GM19238 (cell line): ENCODE measurements at regions not wholly inside any gene's neighbourhood (a gene's known extent, or its start where the extent isn't known, plus 50 kb on each side); places are given as distances from the start of the nearest gene placed in this dataset.
"Not testable (repeated sequence)": the region's sequence is repeated elsewhere in the genome, so short reads cannot be mapped to it uniquely, and the experiment has no call there.

Experiments used
- DNase-seq: peaks from one replicate; pipeline ENCODE4 v3.0.0; 2011; ENCODE audit warnings: low spot score; ENCODE audit not compliant: insufficient read length

DNA sequence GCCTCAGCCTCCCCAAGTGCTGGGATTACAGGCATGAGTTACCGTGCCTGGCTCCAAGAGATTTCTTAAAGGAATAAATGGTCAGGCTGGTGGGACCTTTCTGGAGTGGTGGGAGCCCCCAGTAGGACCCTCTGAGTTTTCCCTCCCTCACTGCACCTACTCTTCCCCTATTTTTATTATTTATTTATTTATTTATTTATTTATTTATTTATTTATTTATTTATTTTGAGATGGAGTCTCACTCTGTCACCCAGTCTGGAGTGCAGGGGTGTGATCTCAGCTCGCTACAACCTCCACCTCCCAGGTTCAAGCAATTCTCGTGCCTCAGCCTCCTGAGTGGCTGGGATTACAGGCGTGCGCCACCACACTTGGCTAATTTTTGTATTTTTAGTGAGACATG, 678.2 kb downstream of the TYW1 start:
- not testable (repeated sequence) for DNase-seq

DNA sequence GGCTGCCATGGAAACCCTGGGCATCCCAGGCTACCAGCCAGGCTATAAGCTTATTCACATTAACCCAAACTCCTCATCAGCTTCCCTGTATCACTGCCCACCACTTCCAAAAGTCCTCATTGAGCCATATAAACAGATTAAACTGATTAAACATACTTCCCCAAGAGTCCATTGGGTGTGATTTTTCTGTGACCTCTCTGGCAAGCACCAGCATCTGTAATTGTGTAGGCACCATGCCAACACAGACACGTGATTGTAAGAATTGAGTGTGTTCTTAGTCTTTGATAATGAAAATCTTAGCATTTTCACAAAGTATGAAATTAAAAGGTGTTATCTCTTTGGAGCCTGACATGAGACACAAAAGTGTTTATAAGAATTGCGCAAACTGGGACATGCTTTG, 679.3 kb downstream of the TYW1 start:
- DNase-seq, result no peak

DNA sequence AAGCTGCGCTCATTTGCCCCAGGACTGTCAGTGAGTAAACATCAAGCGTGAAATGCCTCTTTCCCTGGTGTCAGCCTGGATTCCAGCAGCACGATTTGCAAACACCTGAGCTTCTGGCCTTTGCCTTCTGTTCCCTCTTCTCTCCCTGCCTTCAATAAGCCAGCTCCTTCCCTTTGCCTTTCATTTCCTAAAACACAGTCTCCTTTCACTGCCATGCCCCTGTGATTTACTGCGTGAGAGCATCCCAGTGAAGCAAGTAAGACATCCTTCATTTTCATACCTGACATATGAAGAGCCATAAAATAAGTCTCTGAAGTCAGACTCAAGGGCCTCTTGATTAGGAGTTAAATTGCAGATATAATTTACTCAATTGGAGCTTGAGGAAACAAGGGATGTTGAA, 681.8 kb downstream of the TYW1 start:
- no peak for DNase-seq

DNA sequence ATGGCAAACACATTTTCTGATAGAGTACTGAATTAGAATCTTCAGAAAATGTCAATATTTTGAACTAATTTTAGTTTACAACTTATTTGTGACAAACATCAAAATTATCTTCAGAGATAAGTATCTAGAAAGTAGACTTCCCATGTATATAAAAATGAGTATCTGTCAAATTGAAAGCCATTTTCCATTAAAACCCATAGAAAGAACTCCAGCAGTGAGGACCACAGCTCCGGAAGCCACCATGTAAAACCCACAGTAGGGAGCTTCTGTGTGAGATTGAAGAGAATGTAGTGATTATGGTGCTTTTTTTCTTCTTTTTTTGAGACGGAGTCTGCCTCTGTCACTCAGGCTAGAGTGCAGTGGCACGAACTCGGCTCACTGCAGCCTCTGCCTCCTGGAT, 687.0 kb downstream of the TYW1 start:
- DNase-seq, result no peak

DNA sequence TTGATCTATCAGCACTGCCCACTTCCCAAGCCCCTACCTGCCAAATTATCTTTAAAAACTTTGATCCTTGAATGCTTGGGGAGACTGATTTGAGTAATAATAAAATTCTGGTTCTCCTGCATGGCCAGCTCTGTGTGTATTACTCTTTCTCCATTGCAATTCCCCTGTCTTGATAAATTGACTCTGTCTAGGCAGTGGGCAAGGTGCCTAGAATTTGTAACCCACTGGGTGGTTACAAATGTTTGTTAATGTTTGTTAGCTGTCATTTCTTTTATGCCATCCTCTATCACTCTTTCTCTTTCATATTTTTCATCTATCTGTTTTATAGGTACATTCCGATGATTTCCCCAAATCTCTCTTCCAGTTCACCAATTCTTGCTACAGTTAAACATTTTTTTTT, 694.1 kb downstream of the TYW1 start:
- DNase-seq, result no peak

DNA sequence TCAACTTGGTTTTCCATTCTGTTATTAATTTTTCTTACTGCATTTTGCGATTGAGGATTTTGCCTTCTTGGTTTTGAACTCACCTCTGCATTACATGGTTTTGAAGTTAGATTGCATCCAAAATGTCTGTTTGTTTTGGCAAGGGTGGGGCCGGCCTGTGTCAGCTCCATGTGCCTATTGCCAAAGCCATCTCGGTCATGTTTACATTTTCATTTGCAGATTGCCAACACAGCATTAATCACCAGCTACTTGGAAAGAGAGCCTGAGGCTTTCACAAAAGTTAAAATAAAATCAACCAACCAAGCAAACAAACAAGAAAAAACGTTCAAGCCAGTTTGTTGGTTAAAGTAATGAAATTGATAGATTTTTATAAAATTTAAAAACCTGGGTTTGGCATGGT, 695.8 kb downstream of the TYW1 start:
- no peak for DNase-seq

DNA sequence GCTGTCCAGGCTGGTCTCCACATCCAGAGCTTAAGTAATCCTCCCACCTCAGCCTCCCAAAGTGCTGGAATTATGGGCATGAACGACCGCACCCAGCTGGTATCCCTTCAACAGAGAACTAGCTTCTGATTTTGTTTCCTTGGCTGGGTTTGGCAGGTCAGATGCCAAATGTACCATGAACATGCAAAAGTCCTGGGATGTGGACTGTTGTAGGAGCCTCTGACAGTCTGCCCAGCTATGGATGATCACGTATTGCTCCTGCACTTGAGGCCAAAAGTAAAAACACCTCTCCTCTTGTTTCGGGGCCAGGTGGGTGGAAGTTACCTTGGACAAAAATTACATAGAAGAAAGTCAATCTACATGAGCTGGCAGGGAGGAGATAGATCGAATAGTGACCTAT, 699.5 kb downstream of the TYW1 start:
- DNase-seq, result no peak

DNA sequence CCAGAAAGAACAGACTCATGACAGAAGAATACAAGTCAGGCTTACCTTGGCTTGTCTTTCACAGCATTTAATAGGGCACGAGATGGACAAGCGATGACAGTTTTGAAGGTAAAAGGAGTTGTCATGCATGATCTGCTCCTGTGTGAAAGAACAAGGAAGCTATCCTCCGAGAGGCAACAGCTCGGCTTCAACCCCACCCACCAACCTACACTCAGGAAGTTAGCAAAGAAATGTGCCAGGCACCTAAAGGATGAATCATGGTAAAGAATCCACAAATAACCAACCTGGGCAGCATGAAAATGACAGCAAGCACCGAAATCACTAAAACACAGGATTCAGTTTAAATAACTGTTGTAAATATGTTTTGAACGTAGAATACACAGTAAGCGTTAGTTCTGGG, 700.2 kb downstream of the TYW1 start:
- DNase-seq, result no peak

DNA sequence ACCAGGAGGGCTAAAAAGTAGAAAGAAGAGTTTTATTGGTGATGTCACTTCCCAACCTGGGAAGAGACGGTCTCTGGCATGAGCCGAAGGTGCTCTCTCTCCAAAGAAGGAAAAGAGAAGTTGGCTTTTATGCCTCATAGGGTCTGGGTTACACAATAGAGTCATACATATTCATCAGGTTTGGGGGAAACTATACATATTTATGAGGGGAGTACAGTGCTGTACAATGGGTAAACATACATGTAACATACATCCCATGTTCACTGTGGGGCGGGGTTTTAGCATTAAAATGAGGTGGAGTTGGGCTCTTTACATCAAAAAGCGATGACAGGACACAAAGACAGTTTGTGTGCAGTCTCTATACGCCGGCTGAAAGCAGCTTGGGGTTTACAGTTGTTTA, 701.7 kb downstream of the TYW1 start:
- no peak for DNase-seq

DNA sequence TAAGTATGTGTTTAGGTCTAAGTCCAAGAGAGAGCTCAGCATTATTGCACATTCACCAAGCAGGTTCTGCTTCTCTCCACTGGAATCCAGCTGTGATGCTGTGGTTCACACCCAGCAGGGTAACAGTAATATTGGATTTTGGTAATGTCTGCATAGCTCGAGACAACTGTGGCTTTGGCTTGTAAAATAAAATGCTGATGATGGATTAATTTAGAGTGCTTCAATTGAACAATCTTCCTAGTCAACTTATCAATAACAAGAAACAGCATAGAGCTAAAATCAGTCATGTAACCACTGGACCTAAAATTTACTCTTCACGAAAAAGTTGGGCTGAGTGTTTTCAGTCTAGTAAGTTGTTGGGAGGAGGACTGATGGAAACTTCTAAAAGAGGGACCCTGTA, 709.2 kb downstream of the TYW1 start:
- DNase-seq, result no peak

DNA sequence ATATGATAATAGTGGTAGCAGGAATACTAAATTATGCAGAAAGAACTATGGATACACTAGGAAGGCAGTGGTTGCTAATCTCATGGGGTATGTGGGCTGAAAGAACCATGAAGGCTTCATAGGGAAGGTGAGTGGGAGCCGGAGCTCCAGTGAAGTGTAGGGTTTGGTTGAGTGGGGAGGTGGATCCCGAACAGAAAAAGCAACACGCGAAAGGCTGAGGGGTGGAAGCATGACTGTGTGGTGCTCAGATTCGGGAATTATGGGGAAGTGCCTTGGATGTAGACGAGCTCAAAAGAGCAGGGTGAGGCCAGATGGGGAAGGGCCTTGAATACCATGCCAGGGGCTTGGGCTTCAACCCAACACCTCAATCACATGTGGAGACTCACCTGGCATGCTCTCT, 715.1 kb downstream of the TYW1 start:
- DNase-seq, result no peak

DNA sequence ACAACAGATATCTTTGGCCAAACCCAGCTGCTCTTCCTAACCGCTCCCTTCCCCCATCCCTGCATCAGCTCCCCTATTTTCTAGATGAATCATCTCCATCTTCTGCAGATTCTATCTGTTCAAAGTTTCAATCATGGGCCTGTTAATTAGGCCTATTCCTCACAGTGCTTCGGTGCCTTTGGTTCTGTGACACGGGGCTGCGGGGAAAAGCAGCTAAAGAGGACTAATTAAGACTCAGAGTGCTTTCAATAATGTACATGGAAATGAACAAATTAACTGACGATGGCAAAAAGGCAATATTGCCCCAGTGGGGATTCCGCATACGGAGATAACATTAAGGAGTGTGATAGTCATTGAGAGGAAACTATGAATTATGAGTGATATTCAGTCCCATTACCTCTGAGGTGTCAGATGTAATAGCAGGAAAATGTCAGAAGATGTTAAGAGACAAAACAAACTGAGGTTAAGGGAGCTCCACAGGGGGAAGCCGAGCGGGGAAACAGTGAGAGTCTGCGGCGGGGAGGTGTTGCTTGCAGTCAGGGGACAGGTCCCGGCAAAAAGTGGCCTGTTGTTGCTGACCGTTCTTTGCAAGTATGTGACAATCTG, 716.9 kb downstream of the TYW1 start:
- no peak for DNase-seq

DNA sequence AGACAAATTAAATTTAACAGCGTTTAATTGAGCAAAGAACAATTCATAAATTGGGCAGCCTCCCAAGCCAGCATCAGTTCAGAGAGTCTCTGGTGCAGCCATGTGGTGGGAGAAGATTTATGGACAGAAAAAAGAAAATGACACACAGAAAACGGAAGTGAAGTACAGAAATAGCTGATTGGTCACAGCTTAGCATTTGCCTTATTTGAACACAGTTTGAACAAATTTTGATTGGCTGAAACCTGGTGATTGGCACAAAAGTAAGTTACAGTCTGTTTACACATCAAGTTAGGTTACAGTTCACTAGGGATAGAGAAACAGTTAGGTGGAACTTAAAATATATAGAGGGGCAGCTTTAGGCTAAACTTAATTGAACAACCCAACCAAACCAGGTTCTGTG, 720.1 kb downstream of the TYW1 start:
- no peak for DNase-seq

DNA sequence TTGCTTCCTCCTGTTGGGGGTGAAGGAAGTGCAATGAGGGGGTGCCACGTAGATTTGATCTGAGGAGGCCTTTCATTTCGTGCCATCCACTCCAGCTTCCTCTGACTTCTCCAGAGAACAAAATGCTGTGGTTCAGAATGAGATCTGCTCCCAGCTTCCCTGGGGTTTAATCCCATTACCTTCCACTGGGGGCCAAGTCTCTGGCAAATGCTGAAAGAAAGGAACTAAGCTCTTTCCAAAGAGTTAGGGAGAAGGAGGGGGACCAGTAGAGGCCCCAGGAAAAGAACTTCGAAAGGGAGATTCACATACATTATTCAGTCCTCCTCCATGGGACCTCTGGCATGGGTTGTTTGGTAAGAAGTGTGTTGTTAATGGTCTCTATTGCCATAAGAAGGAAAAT, 727.0 kb downstream of the TYW1 start:
- DNase-seq, result no peak

DNA sequence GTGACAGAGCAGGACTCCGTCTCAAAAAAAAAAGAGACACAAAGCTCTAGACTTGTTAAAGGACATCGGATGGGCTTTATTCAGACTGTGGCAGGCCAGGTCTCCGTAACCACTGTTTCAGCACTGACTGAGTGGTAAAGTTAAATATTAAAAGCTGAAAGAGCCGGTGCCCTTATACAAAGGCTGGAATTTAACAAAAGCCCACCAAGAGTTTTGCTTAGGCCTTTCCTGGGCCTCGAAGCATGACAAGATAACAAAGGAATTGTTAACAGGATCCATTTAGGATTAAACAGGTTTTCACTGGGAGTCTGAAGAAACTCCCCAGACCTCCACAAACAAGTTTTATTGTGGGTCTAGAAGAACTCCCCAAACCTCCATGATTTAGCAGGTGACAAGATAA, 727.8 kb downstream of the TYW1 start:
- no peak for DNase-seq

DNA sequence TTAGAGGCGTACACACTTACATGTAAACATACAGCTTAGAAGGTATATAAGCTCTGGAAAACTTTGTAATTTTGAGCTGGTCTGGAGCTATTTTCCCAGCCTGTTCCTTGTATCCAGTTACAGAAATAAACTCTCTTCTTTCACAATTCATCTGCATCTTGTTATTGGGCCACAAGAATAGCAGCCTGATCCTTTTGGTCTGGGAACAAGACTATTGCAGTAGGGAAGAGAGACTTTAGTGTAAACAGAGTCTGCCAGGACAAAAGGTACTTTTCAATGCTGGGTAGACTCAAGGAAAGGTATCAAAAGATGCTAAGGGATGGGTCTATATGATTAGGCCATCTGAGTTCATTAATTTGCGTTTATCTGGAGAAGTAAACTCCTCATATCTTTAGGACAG, 728.3 kb downstream of the TYW1 start:
- DNase-seq, result no peak

DNA sequence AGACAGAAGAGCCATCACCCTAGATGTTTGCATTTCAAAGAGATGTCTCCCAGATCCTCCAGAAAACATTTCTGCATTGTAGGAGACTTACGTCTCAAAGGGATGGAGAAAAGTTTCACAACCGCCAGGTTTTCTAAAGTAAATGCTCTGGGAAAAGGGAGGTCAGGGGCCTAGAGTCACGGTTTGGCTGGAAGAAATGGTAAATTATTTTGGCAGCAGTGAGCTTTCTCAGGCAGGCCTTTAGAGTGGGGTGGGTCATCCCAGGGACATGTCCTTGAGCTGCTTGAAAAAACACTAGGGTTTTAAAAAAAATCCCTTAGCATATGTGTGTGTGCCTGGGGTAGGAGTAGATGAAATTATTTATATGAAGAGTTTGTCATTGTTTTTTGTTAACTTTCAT, 728.8 kb downstream of the TYW1 start:
- no peak for DNase-seq

DNA sequence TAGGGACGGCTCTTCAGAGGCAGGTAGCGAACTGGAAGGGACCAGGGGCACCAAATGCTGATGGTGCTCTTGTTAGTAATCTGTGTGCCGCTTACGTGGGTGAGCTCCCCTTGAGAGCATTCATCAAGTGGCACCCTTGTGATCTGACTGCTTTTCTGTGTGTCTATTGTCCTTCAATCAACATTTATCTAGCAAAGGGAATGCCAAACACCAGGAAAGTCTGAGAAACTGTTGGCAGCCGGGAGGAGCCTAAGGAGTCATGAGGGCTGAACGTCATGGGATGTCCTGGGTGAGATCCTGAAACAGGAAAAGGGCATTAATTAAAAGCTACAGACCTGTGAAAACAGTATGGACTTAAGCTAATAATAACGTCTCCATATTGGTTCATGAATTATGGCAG, 733.1 kb downstream of the TYW1 start:
- DNase-seq, result no peak

DNA sequence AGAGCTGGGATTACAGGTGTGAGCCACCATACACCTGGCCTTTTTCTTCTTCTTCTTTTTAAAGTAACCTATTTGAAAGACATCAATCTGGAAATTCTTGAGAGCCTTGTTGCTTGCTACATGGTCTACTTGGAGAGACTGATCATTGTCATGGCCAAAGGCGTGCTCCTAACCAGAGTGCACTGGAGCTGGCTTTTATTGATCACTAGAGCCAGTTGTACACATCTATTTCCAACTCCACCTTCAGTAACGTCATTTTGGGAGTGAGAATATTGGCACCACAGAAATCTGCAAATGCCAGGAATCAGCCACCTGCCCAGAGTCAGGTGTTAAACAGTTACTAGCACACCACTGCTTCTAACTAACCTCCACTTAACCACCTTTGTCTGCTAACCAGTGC, 735.1 kb downstream of the TYW1 start:
- no peak for DNase-seq

DNA sequence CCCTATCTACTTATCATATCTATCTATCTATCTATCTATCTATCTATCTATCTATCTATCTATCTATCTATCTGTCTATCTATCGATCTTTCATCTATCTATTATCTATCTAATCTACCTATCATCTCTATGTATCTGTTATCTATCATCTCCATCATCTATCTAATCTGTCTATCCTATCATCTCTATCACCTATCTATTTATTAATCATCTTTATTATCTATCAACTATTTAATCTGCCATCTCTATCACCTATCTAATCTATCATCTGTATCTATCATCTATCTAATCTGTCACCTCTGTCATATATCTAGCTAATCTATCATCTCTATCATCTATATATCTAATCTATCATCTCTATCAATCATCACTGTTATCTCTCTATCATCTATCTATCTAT, 736.3 kb downstream of the TYW1 start:
- no peak for DNase-seq

DNA sequence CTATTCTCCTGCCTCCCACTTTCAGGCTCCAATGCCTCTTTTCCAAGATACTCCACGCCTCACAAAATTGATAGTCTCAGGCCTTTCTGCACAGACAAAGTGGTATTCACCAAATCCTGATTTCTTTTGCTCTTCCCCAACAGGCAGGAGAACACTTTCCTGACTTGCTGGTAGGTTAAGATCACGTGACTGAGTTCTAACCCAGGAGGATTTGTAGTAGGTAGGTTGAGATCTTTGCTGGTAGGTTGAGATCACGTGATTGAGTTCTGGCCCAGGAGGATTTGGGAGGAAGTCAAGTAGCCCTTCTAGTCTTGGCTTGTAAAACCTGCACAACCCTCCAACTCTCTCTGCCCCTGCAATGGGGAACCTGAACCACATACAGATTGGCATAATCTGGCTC, 741.5 kb downstream of the TYW1 start:
- no peak for DNase-seq

DNA sequence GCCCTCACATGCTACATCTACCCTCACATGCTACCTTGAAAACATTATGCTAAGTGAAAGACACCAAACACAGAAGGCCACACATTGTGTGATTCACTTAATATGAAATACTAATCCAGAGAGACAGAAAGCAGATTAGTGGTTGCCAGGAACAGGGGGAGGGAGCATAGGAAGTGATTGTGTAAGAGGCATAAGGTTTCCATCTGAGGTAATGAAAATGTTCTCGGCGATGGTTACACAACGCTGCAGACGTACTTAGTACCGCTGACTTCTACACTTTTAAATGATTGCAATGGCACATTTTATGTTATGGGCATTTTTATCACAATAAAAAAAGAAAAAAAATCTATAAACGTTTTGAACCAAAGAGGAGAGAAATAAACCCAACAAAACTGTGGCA, 742.3 kb downstream of the TYW1 start:
- no peak for DNase-seq

DNA sequence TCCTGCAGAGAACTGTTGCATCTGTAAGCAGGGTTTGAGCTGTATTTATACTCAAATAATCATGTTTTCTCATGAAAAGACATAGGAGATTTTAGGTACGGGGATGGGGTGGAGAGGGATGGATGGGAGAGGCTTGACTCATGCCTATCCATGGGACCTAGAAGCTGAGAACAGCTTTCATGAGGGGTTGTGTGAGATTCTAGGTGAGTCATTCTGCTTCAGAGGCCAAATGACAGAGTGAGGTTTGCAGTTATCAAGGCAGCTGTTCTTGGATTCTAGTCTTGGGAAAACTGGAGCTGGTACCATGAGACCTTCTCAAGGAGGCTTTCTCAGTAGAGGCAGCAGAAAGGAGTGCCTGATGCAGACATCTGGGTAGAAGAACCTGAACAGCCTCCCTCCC, 746.9 kb downstream of the TYW1 start:
- no peak for DNase-seq

DNA sequence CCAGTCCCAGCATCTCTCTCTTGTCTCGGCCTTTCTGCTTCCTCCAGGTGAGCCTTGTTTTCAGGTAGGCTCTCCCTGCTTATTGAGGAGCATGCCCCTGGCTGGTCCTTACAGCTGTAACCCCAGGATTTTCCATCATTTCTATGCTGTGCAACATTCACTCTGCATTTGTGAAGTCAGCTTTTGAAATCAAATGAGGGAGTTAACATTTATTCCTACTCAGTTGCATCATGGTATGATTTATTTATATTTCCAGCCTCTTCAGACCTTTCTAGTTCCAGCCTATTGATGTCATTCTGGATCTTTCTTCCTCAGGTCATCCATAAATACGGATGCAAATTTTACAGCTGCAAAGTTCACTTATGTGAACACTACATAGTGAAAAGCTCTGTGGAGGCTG, 755.6 kb downstream of the TYW1 start:
- DNase-seq, result no peak
